H1 (cell line): ENCODE measurements at regions not wholly inside any gene's neighbourhood (a gene's known extent, or its start where the extent isn't known, plus 50 kb on each side); places are given as distances from the start of the nearest gene placed in this dataset.

ENCODE experiments used
- CTCF ChIA-PET: fragments of 300-600 bp; sonication (Branson Sonifier 250); formaldehyde crosslinking; loops from one replicate; lab custom pipeline; 2021; ENCODE audit not compliant: partially characterized antibody; lab: Charles Lee
- POLR2A ChIA-PET: fragments of 300-600 bp; sonication (Branson Sonifier 250); formaldehyde crosslinking; loops from one replicate; lab custom pipeline; 2021; ENCODE audit warnings: inconsistent platforms; ENCODE audit not compliant: partially characterized antibody; lab: Charles Lee
- DNase-seq, 2 experiments: peaks; one replicate each; pipeline versions ENCODE4 v3.0.0 to v3.0.0-alpha.2; 2010 to 2022; ENCODE audit warnings: low spot score in 2 of 2, low read depth in 1 of 2, mixed read lengths in 1 of 2
- FAIRE-seq: peaks from 2 replicates; lab custom pipeline; 2011; peaks lifted over from hg19 to GRCh38; lab: Jason Lieb, UNC
- H2AFZ ChIP-seq: 2 replicates; pipeline ENCODE4 v1.8.1; 2012; ENCODE audit warnings: low read length, inconsistent platforms
- H2AK5ac ChIP-seq: 2 replicates; pipeline ENCODE4 v1.6.1; 2013; ENCODE audit warnings: low read depth, low read length
- H2BK120ac ChIP-seq: replicated peaks from 2 replicates; pipeline ENCODE3; 2013; ENCODE audit warnings: low read depth, low read length, inconsistent platforms
- H2BK12ac ChIP-seq: 2 replicates; pipeline ENCODE4 v1.6.1; 2013; ENCODE audit warnings: low read depth, low read length
- H2BK15ac ChIP-seq: 2 replicates; pipeline ENCODE4 v1.6.1; 2013; ENCODE audit warnings: low read length
- H2BK20ac ChIP-seq: 2 replicates; pipeline ENCODE4 v1.6.1; 2013; ENCODE audit warnings: low read length
- H2BK5ac ChIP-seq: 2 replicates; pipeline ENCODE4 v1.6.1; 2013; ENCODE audit warnings: low read depth, low read length
- H3K14ac ChIP-seq: 2 replicates; pipeline ENCODE4 v1.6.1; 2013; ENCODE audit warnings: inconsistent platforms; ENCODE audit not compliant: insufficient read length
- H3K18ac ChIP-seq: 2 replicates; pipeline ENCODE4 v1.6.1; 2013; ENCODE audit warnings: low read length; ENCODE audit errors: extremely low read depth
- H3K23ac ChIP-seq: 2 replicates; pipeline ENCODE4 v1.6.1; 2013; ENCODE audit warnings: inconsistent platforms; ENCODE audit not compliant: insufficient read length
- H3K23me2 ChIP-seq: 2 replicates; pipeline ENCODE4 v1.6.1; 2013; ENCODE audit warnings: low read depth, low read length
- H3K27ac ChIP-seq: 2 replicates; pipeline ENCODE4 v1.6.1; 2011; ENCODE audit warnings: low read depth, low read length, inconsistent platforms
- H3K27me3 ChIP-seq, 4 experiments: replicated peaks in 1 of 4; 1 replicate in 1 of 4; 2 replicates in 3 of 4; pipeline versions ENCODE4 v1.6.1 to v1.8.1; 2011 to 2013; ENCODE audit warnings: low read length in 3 of 4, mild to moderate bottlenecking in 3 of 4, inconsistent platforms in 2 of 4, mixed read lengths in 2 of 4, moderate library complexity in 1 of 4; ENCODE audit not compliant: control insufficient read depth in 3 of 4, insufficient read depth in 3 of 4; ENCODE audit errors: extremely low read depth in 1 of 4
- H3K36me3 ChIP-seq, 4 experiments: 2 replicates each; pipeline versions ENCODE4 v1.6.1 to v1.8.1; 2011 to 2013; ENCODE audit warnings: mild to moderate bottlenecking in 4 of 4, low read length in 3 of 4, moderate library complexity in 2 of 4, control low read depth in 1 of 4, inconsistent platforms in 1 of 4; ENCODE audit not compliant: insufficient read depth in 4 of 4, control insufficient read depth in 2 of 4
- H3K4ac ChIP-seq: replicated peaks from 2 replicates; pipeline ENCODE3; 2013; ENCODE audit warnings: low read length, low read depth, mixed read lengths, inconsistent platforms; ENCODE audit not compliant: insufficient read length
- H3K4me1 ChIP-seq, 4 experiments: replicated peaks in 1 of 4; 1 replicate in 1 of 4; 2 replicates in 3 of 4; pipeline versions ENCODE4 v1.6.1 to v1.8.1; 2011 to 2013; ENCODE audit warnings: low read length in 3 of 4, inconsistent platforms in 2 of 4, mixed read lengths in 1 of 4; ENCODE audit not compliant: insufficient read depth in 4 of 4, control insufficient read depth in 3 of 4
- H3K4me2 ChIP-seq, 2 experiments: 2 replicates each; pipeline versions ENCODE4 v1.6.1 to v1.8.1; 2011 to 2013; ENCODE audit warnings: low read depth in 2 of 2, low read length in 2 of 2, control low read depth in 1 of 2, inconsistent platforms in 1 of 2, mild to moderate bottlenecking in 1 of 2; ENCODE audit not compliant: insufficient read depth in 1 of 2
- H3K4me3 ChIP-seq, 4 experiments: fragments of 200-600, 300-600 bp in 1 of 4; sonication (generic), shearing (Covaris generic), sonication (Bioruptor Twin) in 1 of 4; 2 replicates each; pipeline versions ENCODE4 v1.5.1 to v1.8.1; 2011 to 2016; ENCODE audit warnings: low read length in 4 of 4, low read depth in 3 of 4, control low read depth in 2 of 4, inconsistent platforms in 2 of 4, mild to moderate bottlenecking in 2 of 4, mixed read lengths in 1 of 4, moderate library complexity in 1 of 4; ENCODE audit not compliant: insufficient read depth in 2 of 4; ENCODE audit errors: extremely low read depth in 1 of 4
- H3K56ac ChIP-seq: replicated peaks from 2 replicates; pipeline ENCODE3; 2013; ENCODE audit warnings: low read depth, mild to moderate bottlenecking, mixed read lengths, low read length, inconsistent platforms; ENCODE audit not compliant: insufficient read length
- H3K79me1 ChIP-seq: 2 replicates; pipeline ENCODE4 v1.6.1; 2013; ENCODE audit warnings: low read depth, low read length, control low read depth
- H3K79me2 ChIP-seq, 2 experiments: 2 replicates each; pipeline versions ENCODE4 v1.6.1 to v1.8.1; 2012 to 2013; ENCODE audit warnings: low read length in 2 of 2, mild to moderate bottlenecking in 2 of 2, inconsistent platforms in 1 of 2; ENCODE audit not compliant: insufficient read depth in 2 of 2, control insufficient read depth in 1 of 2
- H3K9ac ChIP-seq, 4 experiments: replicated peaks in 1 of 4; 1 replicate in 1 of 4; 2 replicates in 3 of 4; pipeline versions ENCODE4 v1.6.1 to v1.8.1; 2011 to 2013; ENCODE audit warnings: low read depth in 3 of 4, low read length in 3 of 4, control low read depth in 2 of 4, mild to moderate bottlenecking in 2 of 4, moderate library complexity in 2 of 4, inconsistent platforms in 1 of 4; ENCODE audit errors: extremely low read depth in 1 of 4
- H3K9me3 ChIP-seq, 2 experiments: 2 replicates each; pipeline versions ENCODE4 v1.6.1 to v1.8.1; 2012 to 2013; ENCODE audit warnings: mild to moderate bottlenecking in 2 of 2, moderate library complexity in 2 of 2, control low read depth in 1 of 2, inconsistent platforms in 1 of 2, low read depth in 1 of 2, low read length in 1 of 2, mixed read lengths in 1 of 2; ENCODE audit not compliant: insufficient read depth in 2 of 2
- H4K20me1 ChIP-seq, 2 experiments: replicated peaks in 1 of 2; 2 replicates each; pipeline versions ENCODE3 to v1.8.1; 2011 to 2013; ENCODE audit warnings: inconsistent platforms in 2 of 2, low read length in 2 of 2, mild to moderate bottlenecking in 1 of 2; ENCODE audit not compliant: insufficient read depth in 2 of 2, control insufficient read depth in 1 of 2
- H4K5ac ChIP-seq: 2 replicates; pipeline ENCODE4 v1.6.1; 2013; ENCODE audit warnings: low read length, low read depth, mixed read lengths, inconsistent platforms; ENCODE audit not compliant: insufficient read length
- H4K8ac ChIP-seq: 2 replicates; pipeline ENCODE4 v1.8.0; 2013; ENCODE audit warnings: mild to moderate bottlenecking, moderate library complexity, low read length, inconsistent platforms; ENCODE audit not compliant: insufficient read depth; ENCODE audit errors: extremely low read depth
- H4K91ac ChIP-seq: replicated peaks from 2 replicates; pipeline ENCODE3; 2013; ENCODE audit warnings: low read length, mixed read lengths, inconsistent platforms; ENCODE audit not compliant: insufficient read length
- CREB1 ChIP-seq: IDR thresholded peaks from 2 replicates; pipeline ENCODE4 v1.6.1; 2012; ENCODE audit warnings: inconsistent platforms
- E2F6 ChIP-seq: IDR thresholded peaks from 2 replicates; pipeline ENCODE4 v1.6.1; 2012; ENCODE audit warnings: inconsistent platforms
- MAFK ChIP-seq: IDR thresholded peaks from 2 replicates; pipeline ENCODE4 v1.6.1; 2012; ENCODE audit warnings: low read depth, mild to moderate bottlenecking, improper control_type of control experiment, low read length
- WGBS, 2 experiments: shearing (Covaris generic) in 1 of 2; methylation state at CpG; one replicate each; pipeline versions ENCODE4 v1.1.6 to v1.1.7; 2013 to 2015; ENCODE audit warnings: low lambda C conversion rate in 2 of 2, mixed read lengths in 2 of 2, inconsistent platforms in 1 of 2, low coverage in 1 of 2, missing lambda C conversion rate in 1 of 2; ENCODE audit not compliant: insufficient replicate concordance in 2 of 2, insufficient coverage in 1 of 2, insufficient read length in 1 of 2; ENCODE audit errors: extremely low coverage in 1 of 2, missing lambda C conversion rate in 1 of 2; 5-methylcytosine and 5-hydroxymethylcytosine counted together

- 63% methylated on average over 2 of the region's 6 CpGs; no CpG with 5 or more reads in 1 of the 2 experiments for WGBS, 2 experiments
Observed at GRCh38 chr6:110043366-110043994, 65.4 kb downstream of the GPR6 start.

More at GRCh38 chr6:110043366-110043994, 65.4 kb downstream of the GPR6 start:
- Histone ChIP-seq H3K18ac (no peak overlapping the region), H4K20me1 (no peaks in the 10 kb centered on the region), H3K56ac (no peak overlapping the region), H2BK12ac (no peak overlapping the region), H2AK5ac (no peak overlapping the region), H2AFZ (no peak overlapping the region), H3K4me2 (no peak overlapping the region), H3K23ac (no peak overlapping the region), H4K5ac (no peak overlapping the region), H3K4me3 (no peak overlapping the region), H3K23me2 (no peaks in the 10 kb centered on the region), H3K36me3 (no peaks in the 10 kb centered on the region), H3K79me2 (no peaks in the 10 kb centered on the region), H3K9ac (no peak overlapping the region), H2BK15ac (no peak overlapping the region), H3K9me3 (no peaks in the 10 kb centered on the region), H4K8ac (no peak overlapping the region), H4K91ac (no peak overlapping the region), H3K27me3 (no peaks in the 10 kb centered on the region), H2BK120ac (no peak overlapping the region), H2BK5ac (no peak overlapping the region), H3K4ac (no peak overlapping the region), H3K27ac (no peak overlapping the region), H3K79me1 (no peaks in the 10 kb centered on the region), H2BK20ac (no peak overlapping the region), H3K14ac (no peak overlapping the region), H3K4me1 (peaks cover 0 to 3% (median 3%) of the 10 kb centered on the region in 4 experiments; a peak in 5 of 7 replicates)
- CTCF ChIA-PET = interaction anchor here (0.7 to 3.7 kb wide), 7 partner anchors 11 to 517 kb away, joined by 3 to 15 read pairs (median 3); no protein-coding TSS in a partner anchor
- POLR2A ChIA-PET = no interaction called here
- no peak for FAIRE-seq
- TF ChIP-seq E2F6 = no peak
- no peak for TF ChIP-seq MAFK
- no peak for TF ChIP-seq CREB1
- DNase-seq = no peak
